HG03460 (cell line): ENCODE measurements at regions not wholly inside any gene's neighbourhood (a gene's known extent, or its start where the extent isn't known, plus 50 kb on each side); places are given as distances from the start of the nearest gene placed in this dataset.
"Not testable (repeated sequence)": the region's sequence is repeated elsewhere in the genome, so short reads cannot be mapped to it uniquely, and the experiment has no call there.

Experiments used
- ATAC-seq: cut with Tn5 transposase; IDR thresholded peaks from one replicate; pipeline ENCODE4 v1.9.1; 2021; ENCODE audit not compliant: unreplicated experiment

- ATAC-seq, result no peak
Observed at GRCh38 chrX:95762716-95763115, 921.9 kb upstream of the DIAPH2 start.

GRCh38 chrX:95764972-95765451 lies 919.6 kb upstream of the DIAPH2 start:
- ATAC-seq, result no peak

- ATAC-seq, result not testable (repeated sequence)
Observed at GRCh38 chrX:95771198-95771597, 913.4 kb upstream of the DIAPH2 start.

GRCh38 chrX:95791876-95792275 lies 892.8 kb upstream of the DIAPH2 start:
- no peak for ATAC-seq

GRCh38 chrX:95797344-95797743 lies 887.3 kb upstream of the DIAPH2 start:
- ATAC-seq, result no peak

GRCh38 chrX:95823796-95824195 lies 860.8 kb upstream of the DIAPH2 start:
- no peak for ATAC-seq

GRCh38 chrX:95835223-95835622 lies 849.4 kb upstream of the DIAPH2 start:
- ATAC-seq, result no peak

GRCh38 chrX:95836517-95836916 lies 848.1 kb upstream of the DIAPH2 start:
- ATAC-seq, result no peak

- no peak for ATAC-seq
Observed at GRCh38 chrX:95841863-95842262, 842.8 kb upstream of the DIAPH2 start.

- ATAC-seq, result no peak
Observed at GRCh38 chrX:95860127-95860526, 824.5 kb upstream of the DIAPH2 start.

GRCh38 chrX:95875661-95876060 lies 809.0 kb upstream of the DIAPH2 start:
- ATAC-seq, result no peak

GRCh38 chrX:95878874-95879273 lies 805.8 kb upstream of the DIAPH2 start:
- no peak for ATAC-seq

- no peak for ATAC-seq
Observed at GRCh38 chrX:95884186-95884585, 800.5 kb upstream of the DIAPH2 start.

GRCh38 chrX:95885074-95885473 lies 799.6 kb upstream of the DIAPH2 start:
- ATAC-seq, result no peak

- no peak for ATAC-seq
Observed at GRCh38 chrX:95889279-95889678, 795.4 kb upstream of the DIAPH2 start.

- no peak for ATAC-seq
Observed at GRCh38 chrX:95893636-95894035, 791.0 kb upstream of the DIAPH2 start.

GRCh38 chrX:95903490-95903889 lies 781.2 kb upstream of the DIAPH2 start:
- ATAC-seq, result no peak

- ATAC-seq, result no peak
Observed at GRCh38 chrX:95903975-95904374, 780.7 kb upstream of the DIAPH2 start.

GRCh38 chrX:95907081-95907480 lies 777.6 kb upstream of the DIAPH2 start:
- no peak for ATAC-seq

- ATAC-seq, result no peak
Observed at GRCh38 chrX:95911062-95911461, 773.6 kb upstream of the DIAPH2 start.

GRCh38 chrX:95919605-95920004 lies 765.0 kb upstream of the DIAPH2 start:
- no peak for ATAC-seq

GRCh38 chrX:95945528-95945927 lies 739.1 kb upstream of the DIAPH2 start:
- no peak for ATAC-seq

- no peak for ATAC-seq
Observed at GRCh38 chrX:95949588-95949987, 735.1 kb upstream of the DIAPH2 start.

GRCh38 chrX:95950679-95951078 lies 734.0 kb upstream of the DIAPH2 start:
- no peak for ATAC-seq
